ENCODE measurements at regions not wholly inside any gene's neighbourhood (a gene's known extent, or its start where the extent isn't known, plus 50 kb on each side); places are given as distances from the start of the nearest gene placed in this dataset.

DNA sequence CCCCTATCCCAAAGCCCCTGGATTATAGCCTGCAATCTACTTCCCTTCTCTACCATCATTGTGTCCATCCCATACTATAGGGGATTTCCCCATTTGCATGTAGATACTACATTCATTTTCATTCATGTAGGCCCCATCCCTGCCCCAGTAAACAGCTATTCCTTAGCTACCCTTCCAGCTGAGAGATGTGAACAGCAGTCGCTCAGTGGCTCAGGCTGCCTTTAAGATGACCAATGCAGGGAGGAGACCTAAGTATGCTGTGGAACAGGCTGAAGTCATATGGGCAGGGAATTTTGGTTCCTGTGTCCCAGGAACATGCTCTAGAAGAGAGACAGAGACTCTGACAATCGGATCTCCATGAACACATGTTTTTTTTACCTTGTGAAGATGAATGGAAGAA is 481.2 kb upstream of the SYT1 start:
- Histone ChIP-seq H3K36me3 (no peaks in the 10 kb centered on the region), H3K9me3 (no peaks in the 10 kb centered on the region), H3K27ac (no peak overlapping the region), H3K4me1 (no peaks in the 10 kb centered on the region), H3K4me3 (replicated peaks in 1 of 3) (no peak overlapping the region), H3K27me3 (no peaks in the 10 kb centered on the region)
- 86 to 92% methylated on average over 2 of the region's 2 CpGs for WGBS, 2 donors
- no peak for DNase-seq
- TF ChIP-seq POLR2A (IDR thresholded peaks at IDR 0.05) = no peak
- TF ChIP-seq, protein P1, sequence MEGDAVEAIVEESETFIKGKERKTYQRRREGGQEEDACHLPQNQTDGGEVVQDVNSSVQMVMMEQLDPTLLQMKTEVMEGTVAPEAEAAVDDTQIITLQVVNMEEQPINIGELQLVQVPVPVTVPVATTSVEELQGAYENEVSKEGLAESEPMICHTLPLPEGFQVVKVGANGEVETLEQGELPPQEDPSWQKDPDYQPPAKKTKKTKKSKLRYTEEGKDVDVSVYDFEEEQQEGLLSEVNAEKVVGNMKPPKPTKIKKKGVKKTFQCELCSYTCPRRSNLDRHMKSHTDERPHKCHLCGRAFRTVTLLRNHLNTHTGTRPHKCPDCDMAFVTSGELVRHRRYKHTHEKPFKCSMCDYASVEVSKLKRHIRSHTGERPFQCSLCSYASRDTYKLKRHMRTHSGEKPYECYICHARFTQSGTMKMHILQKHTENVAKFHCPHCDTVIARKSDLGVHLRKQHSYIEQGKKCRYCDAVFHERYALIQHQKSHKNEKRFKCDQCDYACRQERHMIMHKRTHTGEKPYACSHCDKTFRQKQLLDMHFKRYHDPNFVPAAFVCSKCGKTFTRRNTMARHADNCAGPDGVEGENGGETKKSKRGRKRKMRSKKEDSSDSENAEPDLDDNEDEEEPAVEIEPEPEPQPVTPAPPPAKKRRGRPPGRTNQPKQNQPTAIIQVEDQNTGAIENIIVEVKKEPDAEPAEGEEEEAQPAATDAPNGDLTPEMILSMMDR (IDR thresholded peaks at IDR 0.05) = no peak
- intact Hi-C loops (cut with DNase I) = no loop called here

DNA sequence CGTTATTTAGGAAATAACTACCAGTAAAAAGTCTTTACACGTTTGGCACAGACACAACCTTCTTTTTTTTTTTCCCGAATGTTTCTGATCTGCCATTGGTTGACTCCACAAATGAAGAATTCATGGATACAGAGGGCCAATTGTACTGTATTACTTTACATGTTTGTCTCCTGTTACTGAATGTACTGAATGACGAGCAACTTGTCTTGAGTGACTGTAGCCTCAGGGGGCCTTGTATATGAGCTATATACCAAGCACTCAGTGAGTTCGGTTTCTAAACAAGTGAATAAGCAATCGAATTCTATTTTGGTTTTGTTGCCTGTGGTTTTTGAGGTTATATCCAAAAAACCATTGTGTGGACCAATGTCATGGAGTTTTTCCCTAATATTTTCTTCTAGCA is 480.0 kb upstream of the SYT1 start:
- H3K27ac ChIP-seq = no peak overlapping the region
- H3K4me1 ChIP-seq = no peaks in the 10 kb centered on the region
- no peak overlapping the region for H3K4me3 ChIP-seq (replicated peaks in 1 of 3)
- WGBS, 2 donors = 89 to 90% methylated on average over 6 of the region's 6 CpGs
- TF ChIP-seq, protein P1 (IDR thresholded peaks at IDR 0.05) = no peak
- TF ChIP-seq POLR2A (IDR thresholded peaks at IDR 0.05) = no peak
- DNase-seq = no peak
- H3K36me3 ChIP-seq = no peaks in the 10 kb centered on the region
- H3K27me3 ChIP-seq = no peaks in the 10 kb centered on the region
- H3K9me3 ChIP-seq = no peaks in the 10 kb centered on the region
- intact Hi-C loops (cut with DNase I) = no loop called here

DNA sequence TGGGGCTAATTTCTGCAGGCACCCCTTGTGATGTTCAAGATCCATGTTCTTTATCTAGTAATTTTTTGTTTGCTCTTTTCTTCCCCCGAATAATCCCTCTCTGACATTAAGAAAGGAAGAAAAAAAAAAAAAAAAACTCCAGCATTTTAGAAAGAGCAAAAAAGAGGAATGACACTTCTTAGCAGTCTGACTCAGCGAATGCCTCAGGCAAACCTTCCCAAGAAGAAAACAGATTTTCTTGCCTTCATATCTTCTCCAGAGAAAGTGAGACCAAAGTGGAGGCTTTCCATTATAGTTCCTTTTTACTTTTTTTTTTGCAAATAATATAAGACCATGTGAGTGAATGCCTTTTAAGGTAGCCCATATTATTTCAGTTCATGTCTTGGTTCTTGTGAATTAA is 479.0 kb upstream of the SYT1 start:
- WGBS, 2 donors = 73 to 82% methylated on average over 2 of the region's 2 CpGs
- TF ChIP-seq, protein P1 (IDR thresholded peaks at IDR 0.05) = no peak
- no peak for TF ChIP-seq POLR2A (IDR thresholded peaks at IDR 0.05)
- no peak for DNase-seq
- Histone ChIP-seq H3K27ac (no peak overlapping the region), H3K27me3 (no peaks in the 10 kb centered on the region), H3K4me3 (replicated peaks in 1 of 3) (no peak overlapping the region), H3K9me3 (no peaks in the 10 kb centered on the region), H3K36me3 (no peaks in the 10 kb centered on the region), H3K4me1 (no peaks in the 10 kb centered on the region)
- intact Hi-C loops (cut with DNase I) = no loop called here

DNA sequence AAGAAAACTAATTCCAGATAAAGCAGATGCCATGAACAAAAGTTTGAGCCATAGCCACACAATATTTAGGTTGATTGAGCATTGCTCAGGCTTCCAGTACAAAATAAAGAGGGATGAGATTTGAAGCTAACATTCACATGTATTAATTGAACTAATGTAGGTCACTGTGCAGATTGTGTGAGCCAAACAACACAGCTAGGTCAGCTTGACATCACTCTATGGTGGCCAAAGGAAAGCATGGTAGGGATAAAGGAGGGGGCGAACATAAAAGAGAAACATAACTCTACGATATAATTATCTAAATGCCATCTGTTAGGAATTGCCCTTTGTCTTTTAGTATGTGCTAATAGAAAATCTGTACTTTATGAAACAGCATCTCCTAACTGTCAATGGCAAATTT is 477.7 kb upstream of the SYT1 start:
- no peak for DNase-seq
- intact Hi-C loops (cut with DNase I) = no loop called here
- H3K9me3 ChIP-seq = no peaks in the 10 kb centered on the region
- no peaks in the 10 kb centered on the region for H3K27me3 ChIP-seq
- no peak for TF ChIP-seq POLR2A (IDR thresholded peaks at IDR 0.05)
- TF ChIP-seq, protein P1 (IDR thresholded peaks at IDR 0.05) = no peak
- no peaks in the 10 kb centered on the region for H3K36me3 ChIP-seq
- WGBS, 2 donors = 91 to 93% methylated on average over 2 of the region's 2 CpGs
- no peak overlapping the region for H3K27ac ChIP-seq
- no peak overlapping the region for H3K4me3 ChIP-seq (replicated peaks in 1 of 3)
- H3K4me1 ChIP-seq = no peaks in the 10 kb centered on the region

DNA sequence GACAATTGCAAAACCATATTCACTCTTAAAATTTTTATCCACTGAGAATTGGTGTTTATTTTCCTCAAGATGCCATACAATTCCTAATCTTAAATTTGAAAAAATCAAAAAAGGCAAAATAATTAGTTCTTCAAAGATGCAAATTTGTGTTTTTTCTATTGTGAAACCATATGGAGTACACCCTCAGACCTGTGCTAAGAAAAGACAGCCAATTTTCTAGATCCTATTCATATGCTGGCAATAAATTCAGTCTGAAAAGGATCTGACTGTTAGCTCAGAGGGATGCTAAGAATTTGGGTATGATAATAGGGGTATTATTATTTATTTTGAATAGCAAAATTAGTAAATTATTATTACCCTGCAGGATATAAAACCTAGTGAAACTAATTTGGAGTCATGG is 476.9 kb upstream of the SYT1 start:
- Histone ChIP-seq H3K9me3 (no peaks in the 10 kb centered on the region), H3K36me3 (no peaks in the 10 kb centered on the region), H3K4me1 (no peaks in the 10 kb centered on the region), H3K27me3 (no peaks in the 10 kb centered on the region), H3K4me3 (replicated peaks in 1 of 3) (no peak overlapping the region), H3K27ac (no peak overlapping the region)
- TF ChIP-seq, protein P1 (IDR thresholded peaks at IDR 0.05) = no peak
- TF ChIP-seq POLR2A (IDR thresholded peaks at IDR 0.05) = no peak
- no peak for DNase-seq
- intact Hi-C loops (cut with DNase I) = no loop called here

All from thyroid gland (tissue), 4 donors.